Skin of body (tissue), 1 donor: ENCODE measurements at regions not wholly inside any gene's neighbourhood (a gene's known extent, or its start where the extent isn't known, plus 50 kb on each side); places are given as distances from the start of the nearest gene placed in this dataset.

ENCODE experiments used
- DNase-seq: peaks from one replicate; lab custom pipeline; 2025; lab: John Stamatoyannopoulos, UW

- no peak for DNase-seq
These were observed 595.6 kb upstream of the TENM3 start for GRCh38 chr4:181647396-181648147.

- DNase-seq = no peak
These were observed 593.0 kb upstream of the TENM3 start for GRCh38 chr4:181650033-181650825.

DNA sequence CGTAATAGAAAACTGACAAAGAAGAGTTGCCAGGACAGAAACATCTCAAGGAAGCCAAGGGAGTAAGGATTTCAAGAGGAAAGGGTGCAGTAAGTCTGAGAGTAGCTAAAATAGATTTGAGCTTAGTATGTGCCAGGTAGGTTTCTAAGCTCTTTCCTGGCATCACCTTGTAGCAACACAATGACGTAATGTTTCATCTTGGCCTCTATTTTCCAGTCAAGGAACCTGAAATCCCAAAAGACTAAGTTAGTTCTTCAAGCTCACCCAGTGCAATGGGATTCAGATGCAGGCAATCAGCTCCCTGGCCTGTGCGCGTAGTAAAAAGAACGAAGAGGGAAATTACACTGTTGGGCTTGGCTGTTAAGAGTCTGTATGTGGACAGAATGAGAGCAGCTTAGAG lies 586.5 kb upstream of the TENM3 start:
- no peak for DNase-seq

GRCh38 chr4:181659202-181659601 lies 584.0 kb upstream of the TENM3 start:
- no peak for DNase-seq

DNA sequence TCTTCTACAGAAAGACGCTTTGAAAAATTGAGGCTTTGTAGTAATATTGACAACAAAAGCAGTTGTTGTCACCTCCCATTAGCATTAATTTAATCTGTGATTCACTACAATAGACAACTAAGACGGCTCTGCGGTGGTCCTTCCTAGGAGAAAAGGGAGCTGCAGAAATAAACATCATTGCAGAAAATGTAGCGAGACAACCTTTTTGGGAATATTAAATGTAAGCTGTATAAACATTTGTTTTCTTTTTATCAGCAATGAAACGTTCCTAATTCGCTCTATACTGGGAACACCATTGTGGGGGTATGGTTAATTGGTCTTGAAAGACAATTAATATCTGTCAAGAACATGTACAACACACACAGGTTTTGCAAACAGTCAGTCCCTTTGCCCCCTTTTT lies 583.3 kb upstream of the TENM3 start:
- DNase-seq = no peak

- no peak for DNase-seq
These were observed 582.1 kb upstream of the TENM3 start for GRCh38 chr4:181661090-181661489.

- no peak for DNase-seq
These were observed 581.3 kb upstream of the TENM3 start for GRCh38 chr4:181661923-181662322.

DNA sequence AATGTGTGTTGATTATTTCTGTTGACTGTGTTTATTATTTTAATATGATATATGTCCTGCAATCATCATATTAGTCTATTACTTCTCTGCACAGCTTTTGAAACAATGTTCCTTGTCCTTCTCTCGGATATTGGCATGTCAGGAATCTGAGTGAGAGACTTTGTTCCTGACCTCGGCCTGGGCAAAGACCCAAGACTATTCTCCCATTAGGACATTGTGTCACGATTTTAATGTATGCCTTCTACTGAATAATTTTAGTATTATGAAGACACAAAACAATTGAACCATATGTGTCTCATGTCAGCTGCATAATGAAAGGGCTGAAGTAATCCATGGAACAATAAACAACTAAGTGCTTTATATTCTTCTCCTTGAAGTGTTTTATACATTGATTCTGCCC lies 580.8 kb upstream of the TENM3 start:
- DNase-seq = peak; percentile 10

DNA sequence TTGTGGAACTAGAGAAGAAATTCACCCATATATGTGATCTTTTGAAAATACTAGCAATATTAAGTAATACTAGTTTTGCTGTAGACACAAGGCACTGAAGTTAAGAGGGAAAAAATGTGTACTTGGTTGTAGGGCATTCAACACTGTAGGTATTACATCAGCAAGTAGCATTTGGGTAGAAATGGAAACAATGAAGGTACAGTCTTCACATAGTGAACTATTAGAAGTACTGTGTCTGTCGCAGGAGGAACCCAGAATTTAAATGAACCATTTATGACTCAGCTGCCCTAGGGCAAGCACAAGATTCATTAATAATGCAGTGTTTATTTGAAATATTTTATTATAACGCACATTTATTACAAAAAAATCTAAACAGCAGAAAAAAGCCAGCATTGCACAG lies 572.7 kb upstream of the TENM3 start:
- DNase-seq = no peak

DNA sequence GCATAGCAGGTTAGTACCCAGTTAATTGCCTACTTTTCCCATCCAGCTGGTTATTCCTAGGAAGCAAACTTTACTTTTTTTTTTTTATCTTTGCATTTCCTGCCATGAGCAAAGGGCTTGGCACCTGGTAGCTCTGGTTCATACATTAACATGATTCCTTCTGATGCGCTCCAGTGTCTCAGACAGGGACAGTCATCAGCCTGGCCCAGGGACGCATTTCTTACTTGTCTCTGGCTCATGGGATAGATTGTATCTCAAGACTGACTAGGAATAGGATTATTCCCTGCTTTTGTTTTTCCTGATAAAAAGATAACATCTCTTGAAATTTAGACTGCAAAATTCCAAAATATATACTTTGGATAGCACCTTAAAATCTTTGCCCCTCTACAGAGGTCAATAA lies 571.5 kb upstream of the TENM3 start:
- DNase-seq = no peak

- DNase-seq = no peak
These were observed 570.5 kb upstream of the TENM3 start for GRCh38 chr4:181672751-181673150.

DNA sequence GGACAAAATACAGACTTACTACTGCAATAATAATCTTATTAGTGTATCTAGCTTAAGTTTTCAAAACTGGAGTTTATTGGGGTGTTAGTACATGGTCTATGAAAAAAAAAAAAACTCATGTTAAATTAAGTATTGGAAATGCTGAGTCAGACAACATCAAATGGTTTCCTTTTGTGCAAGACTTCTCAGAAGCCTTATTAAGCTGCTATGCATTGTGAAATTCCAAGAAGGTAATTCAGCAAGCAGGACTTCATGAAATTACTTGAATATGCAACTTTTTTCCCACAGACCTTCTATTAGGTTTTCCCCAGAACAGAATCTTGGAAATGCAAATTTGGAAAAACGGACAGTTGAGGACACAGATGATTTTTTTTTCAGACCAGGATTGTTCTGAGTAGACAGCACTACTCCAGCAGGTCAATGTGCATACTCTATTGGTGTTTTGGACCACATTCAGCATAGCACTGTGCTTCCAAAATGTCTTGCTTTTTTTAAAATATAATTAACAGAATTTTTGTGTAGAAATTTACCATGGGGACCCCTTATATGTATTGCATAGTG lies 568.8 kb upstream of the TENM3 start:
- DNase-seq = no peak

GRCh38 chr4:181676546-181676945 lies 566.7 kb upstream of the TENM3 start:
- no peak for DNase-seq

DNA sequence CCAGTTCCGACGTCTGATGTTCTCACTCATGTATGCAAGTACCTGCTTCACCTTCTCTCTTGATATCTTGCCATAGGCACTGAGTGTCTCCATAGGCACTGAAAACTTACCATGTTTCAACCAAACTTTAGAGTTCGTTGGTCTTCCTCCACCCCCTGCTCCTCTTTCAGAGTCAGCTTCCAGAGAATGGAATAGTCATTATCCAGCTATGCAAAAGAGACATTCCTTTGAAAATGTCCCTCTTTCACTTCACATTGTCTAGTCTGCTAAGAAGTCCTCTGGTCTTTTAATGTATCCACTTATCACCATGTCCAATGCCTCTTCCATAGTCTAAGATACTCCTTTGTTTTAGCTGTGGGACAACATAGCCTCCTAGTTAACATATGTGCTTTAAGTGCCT lies 566.0 kb upstream of the TENM3 start:
- DNase-seq = no peak

GRCh38 chr4:181677621-181678020 lies 565.6 kb upstream of the TENM3 start:
- DNase-seq = no peak

DNA sequence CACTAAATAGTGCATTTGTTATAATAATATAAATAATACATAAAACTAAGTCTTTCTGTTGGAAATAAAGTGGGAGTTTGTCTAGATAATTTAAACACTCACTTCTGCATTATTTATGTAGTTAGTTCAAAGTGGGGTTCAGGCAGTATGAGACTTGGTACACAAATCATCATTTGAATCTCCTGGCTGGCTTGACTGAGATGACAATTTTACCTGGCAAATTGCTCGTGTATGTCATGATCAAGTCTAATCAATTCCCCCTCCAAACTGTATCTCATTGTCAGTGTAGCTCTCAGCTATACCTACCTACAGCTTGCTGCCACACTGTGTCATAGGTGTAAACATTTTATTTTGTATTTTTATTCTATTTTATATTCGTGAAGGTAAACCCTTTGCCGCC lies 563.4 kb upstream of the TENM3 start:
- no peak for DNase-seq

DNA sequence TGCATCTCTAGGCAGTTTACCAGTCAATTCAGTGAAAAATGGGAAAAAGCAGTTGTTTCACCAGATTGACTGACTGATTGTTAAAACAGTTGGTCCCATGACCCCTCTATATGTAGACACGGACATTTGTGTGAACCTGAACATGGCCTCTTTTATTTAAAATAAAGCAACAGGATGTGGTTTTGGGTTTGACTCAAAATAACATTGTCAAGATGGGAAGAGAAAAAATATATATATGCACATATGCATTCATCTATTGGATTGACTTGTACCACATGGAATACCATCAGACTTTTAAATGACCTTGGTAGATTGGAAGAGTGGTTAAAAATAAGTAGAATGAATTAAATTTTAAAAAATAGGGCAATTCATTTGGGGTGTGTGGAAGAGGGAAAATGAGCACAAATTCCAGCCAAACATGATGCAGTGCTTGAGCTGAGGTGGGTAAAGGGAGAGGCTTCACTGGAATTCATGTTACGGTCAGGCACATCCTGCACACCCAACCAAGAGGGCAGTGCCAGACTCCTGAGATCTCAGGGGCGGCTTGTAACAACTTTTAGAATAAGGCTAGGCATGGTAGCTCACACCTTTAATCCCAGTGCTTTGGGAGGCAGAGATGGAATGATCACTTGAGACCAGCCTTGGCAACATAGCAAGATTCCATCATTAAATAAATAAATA lies 560.7 kb upstream of the TENM3 start:
- no peak for DNase-seq

- no peak for DNase-seq
These were observed 558.9 kb upstream of the TENM3 start for GRCh38 chr4:181684310-181684709.

- DNase-seq = no peak
These were observed 557.7 kb upstream of the TENM3 start for GRCh38 chr4:181685461-181685860.

GRCh38 chr4:181685911-181686310 lies 557.3 kb upstream of the TENM3 start:
- no peak for DNase-seq

DNA sequence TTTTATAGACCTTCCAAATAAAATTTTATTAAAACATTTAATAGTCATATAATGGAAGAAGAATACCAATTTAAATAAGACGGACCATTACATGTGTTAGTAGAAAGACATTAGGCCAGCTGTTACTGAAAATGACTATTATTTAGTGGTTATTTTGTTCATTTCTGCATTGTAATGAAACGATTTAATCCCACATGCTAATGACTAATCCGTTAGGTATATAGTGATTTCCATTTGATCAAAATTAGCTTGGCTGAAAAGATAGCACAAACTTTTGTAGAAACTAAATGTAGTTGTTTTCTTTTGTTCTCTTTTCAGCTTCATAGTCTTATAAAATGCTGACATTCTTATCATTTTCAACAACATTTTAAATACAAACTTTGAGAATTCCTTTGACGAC lies 556.1 kb upstream of the TENM3 start:
- no peak for DNase-seq

DNA sequence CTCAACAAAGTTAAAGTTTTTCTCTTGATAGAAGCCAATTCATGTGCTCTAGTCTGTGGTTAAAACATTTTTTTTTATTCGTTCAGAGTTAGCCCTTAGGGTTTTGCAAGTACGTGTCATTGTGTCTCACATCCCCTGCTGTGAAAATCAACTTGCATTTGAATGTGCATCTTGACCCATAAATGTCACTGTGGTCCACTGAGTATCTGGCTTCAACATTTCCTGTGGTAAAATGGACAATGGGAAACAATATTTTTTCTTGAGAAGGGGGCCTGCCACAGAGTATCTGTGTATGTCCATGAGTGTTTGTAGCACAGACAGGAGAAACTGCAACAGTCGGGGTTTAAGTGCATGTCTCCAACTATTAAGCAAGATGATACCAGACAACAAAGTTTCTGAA lies 554.8 kb upstream of the TENM3 start:
- no peak for DNase-seq
